ENCODE measurements at regions not wholly inside any gene's neighbourhood (a gene's known extent, or its start where the extent isn't known, plus 50 kb on each side); places are given as distances from the start of the nearest gene placed in this dataset.

DNA sequence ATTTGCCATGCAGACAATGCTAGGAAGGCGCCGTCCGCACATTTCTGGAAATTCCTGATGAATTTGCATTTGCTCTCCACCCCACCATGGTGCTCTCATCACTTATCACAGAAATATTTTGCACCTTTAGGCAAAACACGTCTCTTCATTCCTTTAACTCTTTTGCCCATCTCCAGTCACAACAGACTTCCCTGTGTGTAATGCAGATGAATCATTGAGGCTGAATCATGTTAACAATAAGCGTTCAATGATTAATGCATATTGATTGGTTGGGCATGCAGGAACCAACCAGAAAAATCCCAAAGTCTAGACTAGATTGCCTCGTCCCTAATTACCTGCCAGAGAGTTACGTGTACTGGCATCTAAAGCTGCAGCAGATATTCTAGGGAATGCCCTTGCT lies 80.0 kb upstream of the ATXN1 start:
- TF ChIP-seq, protein P1, sequence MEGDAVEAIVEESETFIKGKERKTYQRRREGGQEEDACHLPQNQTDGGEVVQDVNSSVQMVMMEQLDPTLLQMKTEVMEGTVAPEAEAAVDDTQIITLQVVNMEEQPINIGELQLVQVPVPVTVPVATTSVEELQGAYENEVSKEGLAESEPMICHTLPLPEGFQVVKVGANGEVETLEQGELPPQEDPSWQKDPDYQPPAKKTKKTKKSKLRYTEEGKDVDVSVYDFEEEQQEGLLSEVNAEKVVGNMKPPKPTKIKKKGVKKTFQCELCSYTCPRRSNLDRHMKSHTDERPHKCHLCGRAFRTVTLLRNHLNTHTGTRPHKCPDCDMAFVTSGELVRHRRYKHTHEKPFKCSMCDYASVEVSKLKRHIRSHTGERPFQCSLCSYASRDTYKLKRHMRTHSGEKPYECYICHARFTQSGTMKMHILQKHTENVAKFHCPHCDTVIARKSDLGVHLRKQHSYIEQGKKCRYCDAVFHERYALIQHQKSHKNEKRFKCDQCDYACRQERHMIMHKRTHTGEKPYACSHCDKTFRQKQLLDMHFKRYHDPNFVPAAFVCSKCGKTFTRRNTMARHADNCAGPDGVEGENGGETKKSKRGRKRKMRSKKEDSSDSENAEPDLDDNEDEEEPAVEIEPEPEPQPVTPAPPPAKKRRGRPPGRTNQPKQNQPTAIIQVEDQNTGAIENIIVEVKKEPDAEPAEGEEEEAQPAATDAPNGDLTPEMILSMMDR (conservative IDR thresholded peaks at IDR 0.05; ENCODE audit: control insufficient read depth, insufficient read depth, low read depth, low read length), result no peak
- no peak overlapping the region for H3K4me3 ChIP-seq (ENCODE audit: control insufficient read depth, low read depth, low read length)
- no peak for DNase-seq (ENCODE audit: low read depth)

- H3K4me3 ChIP-seq (ENCODE audit: control insufficient read depth, low read depth, low read length), result no peak overlapping the region
- no peak for DNase-seq (ENCODE audit: low read depth)
- TF ChIP-seq, protein P1 (conservative IDR thresholded peaks at IDR 0.05; ENCODE audit: control insufficient read depth, insufficient read depth, low read depth, low read length), result no peak
Observed at GRCh38 chr6:16840725-16841124, 79.5 kb upstream of the ATXN1 start.

GRCh38 chr6:16840291-16840690 lies 79.0 kb upstream of the ATXN1 start:
- TF ChIP-seq, protein P1 (conservative IDR thresholded peaks at IDR 0.05; ENCODE audit: control insufficient read depth, insufficient read depth, low read depth, low read length), result no peak
- H3K4me3 ChIP-seq (ENCODE audit: control insufficient read depth, low read depth, low read length), result no peak overlapping the region
- DNase-seq (ENCODE audit: low read depth), result no peak

GRCh38 chr6:16839631-16840179 lies 78.4 kb upstream of the ATXN1 start:
- TF ChIP-seq, protein P1 (conservative IDR thresholded peaks at IDR 0.05; ENCODE audit: control insufficient read depth, insufficient read depth, low read depth, low read length), result no peak
- no peak for DNase-seq (ENCODE audit: low read depth)
- no peak overlapping the region for H3K4me3 ChIP-seq (ENCODE audit: control insufficient read depth, low read depth, low read length)

DNA sequence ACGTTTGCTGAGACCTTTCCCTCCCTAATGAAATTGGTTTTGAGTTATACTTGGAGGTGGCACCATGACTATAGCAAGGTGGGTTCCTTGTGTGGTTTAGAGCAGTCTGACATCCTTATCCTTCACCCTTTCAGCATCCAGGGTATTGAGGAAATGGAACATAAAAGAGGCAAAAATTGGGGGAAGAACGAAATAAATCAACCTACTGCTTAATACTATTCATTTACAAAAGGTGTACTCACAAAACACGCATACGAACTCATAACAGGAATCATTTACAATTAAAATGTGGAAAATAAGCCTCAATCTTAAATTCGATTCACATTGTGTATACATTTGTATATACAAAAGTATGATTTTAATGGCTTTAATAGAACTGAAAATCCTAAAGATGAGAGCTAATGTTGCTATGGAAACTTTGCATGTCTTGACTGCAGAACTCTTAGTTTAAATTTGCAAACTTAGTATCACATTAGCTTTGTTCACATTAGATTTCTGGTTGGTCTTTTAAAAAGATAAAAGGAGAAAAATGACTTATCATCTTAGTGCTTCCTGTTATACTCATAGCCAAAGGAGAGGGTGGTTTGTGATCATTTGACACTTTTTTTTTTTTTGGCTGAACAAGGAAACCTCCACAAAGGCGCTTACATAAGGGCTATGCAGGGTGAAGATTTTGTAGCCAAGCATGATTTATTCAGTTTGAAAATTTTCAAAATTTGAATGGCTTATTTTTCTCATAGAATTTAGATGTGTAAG lies 76.1 kb upstream of the ATXN1 start:
- no peak for DNase-seq (ENCODE audit: low read depth)
- H3K4me3 ChIP-seq (ENCODE audit: control insufficient read depth, low read depth, low read length), result no peak overlapping the region
- TF ChIP-seq, protein P1 (conservative IDR thresholded peaks at IDR 0.05; ENCODE audit: control insufficient read depth, insufficient read depth, low read depth, low read length), result no peak

- TF ChIP-seq, protein P1 (conservative IDR thresholded peaks at IDR 0.05; ENCODE audit: control insufficient read depth, insufficient read depth, low read depth, low read length), result no peak
- no peak for DNase-seq (ENCODE audit: low read depth)
- H3K4me3 ChIP-seq (ENCODE audit: control insufficient read depth, low read depth, low read length), result no peak overlapping the region
Observed at GRCh38 chr6:16836144-16836981, 75.1 kb upstream of the ATXN1 start.

All from fibroblast of mammary gland (primary cell).